ENCODE measurements at regions not wholly inside any gene's neighbourhood (a gene's known extent, or its start where the extent isn't known, plus 50 kb on each side); places are given as distances from the start of the nearest gene placed in this dataset.

GRCh38 chr16:80347002-80347401 lies 193.8 kb upstream of the DYNLRB2 start:
- TF ChIP-seq POLR2A (IDR thresholded peaks at IDR 0.05) (no peak), CTCF (IDR thresholded peaks at IDR 0.05) (no peak)

Measured in right lobe of liver (tissue), 4 donors.